Astrocyte of the hippocampus (primary cell): ENCODE measurements at regions not wholly inside any gene's neighbourhood (a gene's known extent, or its start where the extent isn't known, plus 50 kb on each side); places are given as distances from the start of the nearest gene placed in this dataset.

ENCODE experiments used
- DNase-seq: peaks from one replicate; pipeline ENCODE4 v3.0.0; 2011; ENCODE audit warnings: low read depth, low spot score

DNA sequence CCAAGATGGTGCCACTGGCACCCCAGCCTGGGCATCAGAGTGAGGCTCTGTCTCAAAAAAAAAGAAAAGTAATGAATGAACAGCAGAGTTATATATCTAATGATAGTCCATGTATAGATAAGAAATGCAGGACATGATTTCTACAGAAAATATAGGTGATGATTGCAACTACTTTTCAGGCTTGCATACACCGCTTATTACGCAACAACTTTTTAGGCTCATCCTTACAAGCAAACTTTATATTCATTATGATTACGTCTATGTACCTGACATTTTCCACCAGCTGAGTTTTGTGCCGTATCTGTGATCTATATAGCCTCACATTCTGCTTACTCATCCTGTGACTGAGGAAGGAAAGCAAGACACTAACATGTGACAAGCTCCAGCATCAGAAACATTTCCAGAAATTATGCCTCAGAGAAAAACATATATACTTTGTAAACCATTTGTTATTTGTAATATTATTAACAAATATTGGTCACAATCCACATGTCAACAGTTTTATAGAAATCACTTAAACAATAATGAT lies 906.3 kb downstream of the ZPLD1 start:
- DNase-seq: no peak

DNA sequence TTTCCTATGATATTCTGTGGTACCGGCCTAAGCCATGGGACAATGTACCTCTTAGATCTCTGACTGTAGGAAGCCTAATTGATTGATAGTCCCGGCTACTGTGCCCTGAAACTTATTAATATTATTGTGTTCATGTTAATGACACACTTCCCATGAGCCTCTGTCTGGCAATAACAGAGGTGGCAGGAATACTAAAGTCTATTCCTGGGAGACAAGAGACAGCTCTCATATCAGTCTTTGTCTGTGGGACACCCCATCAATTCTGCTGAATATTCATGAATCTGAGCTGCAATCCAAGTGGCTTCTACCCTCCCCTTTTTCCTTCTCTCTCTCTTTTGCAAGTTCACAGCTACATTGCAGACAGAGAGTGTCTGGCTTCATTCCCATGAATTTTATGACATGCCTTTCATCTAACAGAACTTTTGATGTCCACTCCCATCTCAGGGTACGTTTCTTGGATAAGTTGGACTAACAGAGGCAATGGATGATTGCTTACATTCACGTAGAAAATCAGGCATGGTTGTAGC lies 907.5 kb downstream of the ZPLD1 start:
- no peak for DNase-seq

DNA sequence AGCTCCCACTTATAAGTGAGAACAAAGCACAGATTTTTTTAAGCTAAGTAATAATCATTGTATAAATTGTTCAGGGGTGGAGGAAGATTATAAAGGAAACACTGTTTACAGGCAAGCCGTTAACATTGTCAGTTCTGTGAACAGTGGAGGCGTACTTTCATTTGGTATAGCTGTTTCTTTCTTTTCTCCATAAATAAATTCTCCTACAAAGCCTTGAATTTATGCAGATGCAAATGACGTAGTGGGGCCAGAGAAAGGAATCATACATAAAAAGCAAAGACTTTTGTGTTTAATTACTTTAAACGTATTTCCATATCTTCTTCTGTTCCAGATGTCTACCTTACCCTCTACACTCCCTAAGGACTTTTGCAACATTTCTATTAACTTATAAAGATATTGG lies 914.9 kb downstream of the ZPLD1 start:
- DNase-seq: no peak

DNA sequence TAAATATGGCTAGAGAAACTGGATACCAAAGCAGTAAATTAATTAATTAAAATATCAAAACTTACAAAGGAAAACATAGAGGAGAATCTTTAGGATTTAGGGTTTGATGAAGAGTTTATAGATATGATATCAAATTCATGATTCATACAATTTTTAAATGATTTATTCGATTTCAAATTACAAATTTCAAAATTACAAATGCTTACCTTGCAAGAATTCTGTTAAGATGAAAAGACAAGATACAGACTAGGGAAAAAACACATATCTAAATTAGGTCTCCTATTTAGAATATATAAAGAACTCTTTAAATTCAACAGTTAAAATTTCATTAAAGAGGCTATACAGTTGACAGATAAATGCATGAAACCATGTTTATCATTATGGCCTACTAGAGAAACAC lies 930.7 kb downstream of the ZPLD1 start:
- no peak for DNase-seq

DNA sequence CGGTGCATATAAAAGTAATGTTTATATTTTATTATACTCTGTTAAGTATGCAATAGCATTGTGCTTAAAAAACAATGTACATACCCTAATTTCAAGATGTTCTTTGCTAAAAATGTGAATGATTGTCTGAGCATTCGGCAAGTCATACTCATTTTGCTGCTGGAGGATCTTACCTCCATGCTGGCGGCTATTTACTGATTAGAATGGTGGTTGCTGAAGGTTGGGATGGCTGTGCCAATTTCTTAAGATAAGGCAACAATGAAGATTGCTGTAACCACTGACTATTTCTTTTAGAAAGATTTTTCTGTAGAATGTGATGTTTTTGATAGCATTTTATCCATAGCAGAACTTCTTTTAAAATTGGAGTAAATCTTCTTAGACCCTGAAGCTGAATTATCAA lies 932.7 kb downstream of the ZPLD1 start:
- DNase-seq: no peak

DNA sequence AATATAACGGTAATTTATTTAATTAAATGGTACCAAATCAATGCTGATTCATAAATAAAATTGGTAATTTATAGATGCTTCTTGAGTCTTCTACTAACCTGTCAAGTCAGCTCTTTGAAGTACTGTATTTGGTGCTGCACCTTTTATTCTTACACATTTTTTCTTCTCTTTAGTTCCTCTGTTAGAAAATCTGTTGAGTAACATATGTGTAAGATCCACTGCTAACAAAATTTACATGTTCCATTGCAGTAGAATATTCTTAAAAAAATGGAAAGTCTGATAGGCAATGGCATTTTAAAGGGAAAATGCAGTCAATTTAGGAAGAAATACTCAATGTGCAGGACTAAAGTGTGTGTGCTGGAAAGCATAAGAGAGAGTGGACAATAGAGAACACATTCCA lies 936.6 kb downstream of the ZPLD1 start:
- DNase-seq: no peak

DNA sequence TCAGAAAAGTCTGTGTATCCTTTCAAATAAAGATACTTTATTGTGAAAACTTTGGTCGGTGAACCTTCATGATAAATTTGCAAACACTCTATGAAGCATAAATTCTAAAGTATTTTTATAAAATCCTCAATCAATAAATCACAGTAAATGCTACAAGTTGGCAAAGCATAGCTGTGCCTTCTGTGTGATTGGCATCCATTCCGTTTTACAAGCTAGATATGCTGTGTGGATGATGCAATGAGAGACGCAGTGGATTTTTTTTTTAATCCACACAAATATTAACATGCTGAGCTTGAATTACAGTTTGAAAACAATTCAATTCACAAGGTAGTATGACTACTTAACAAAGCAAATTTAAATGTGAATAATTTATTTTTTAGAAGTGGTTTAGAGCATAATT lies 937.2 kb downstream of the ZPLD1 start:
- no peak for DNase-seq

DNA sequence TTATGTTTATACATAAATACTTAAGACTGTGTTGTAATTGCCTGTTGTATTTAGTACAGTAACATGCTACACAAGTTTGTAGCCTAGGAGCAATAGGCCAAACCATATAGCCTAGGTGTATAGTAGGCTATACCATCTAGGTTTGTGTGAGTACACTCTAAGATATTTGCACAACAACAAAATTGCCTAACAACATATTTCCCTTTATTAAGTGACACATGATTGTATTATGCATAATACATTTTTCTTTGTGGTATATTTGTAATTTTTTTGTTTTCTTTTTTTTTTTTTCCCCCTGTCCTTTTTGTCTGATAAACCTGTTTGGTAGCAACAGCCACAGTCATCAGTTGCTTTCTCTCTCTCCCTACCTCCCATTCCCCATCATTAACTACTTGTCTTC lies 945.6 kb downstream of the ZPLD1 start:
- DNase-seq: no peak

DNA sequence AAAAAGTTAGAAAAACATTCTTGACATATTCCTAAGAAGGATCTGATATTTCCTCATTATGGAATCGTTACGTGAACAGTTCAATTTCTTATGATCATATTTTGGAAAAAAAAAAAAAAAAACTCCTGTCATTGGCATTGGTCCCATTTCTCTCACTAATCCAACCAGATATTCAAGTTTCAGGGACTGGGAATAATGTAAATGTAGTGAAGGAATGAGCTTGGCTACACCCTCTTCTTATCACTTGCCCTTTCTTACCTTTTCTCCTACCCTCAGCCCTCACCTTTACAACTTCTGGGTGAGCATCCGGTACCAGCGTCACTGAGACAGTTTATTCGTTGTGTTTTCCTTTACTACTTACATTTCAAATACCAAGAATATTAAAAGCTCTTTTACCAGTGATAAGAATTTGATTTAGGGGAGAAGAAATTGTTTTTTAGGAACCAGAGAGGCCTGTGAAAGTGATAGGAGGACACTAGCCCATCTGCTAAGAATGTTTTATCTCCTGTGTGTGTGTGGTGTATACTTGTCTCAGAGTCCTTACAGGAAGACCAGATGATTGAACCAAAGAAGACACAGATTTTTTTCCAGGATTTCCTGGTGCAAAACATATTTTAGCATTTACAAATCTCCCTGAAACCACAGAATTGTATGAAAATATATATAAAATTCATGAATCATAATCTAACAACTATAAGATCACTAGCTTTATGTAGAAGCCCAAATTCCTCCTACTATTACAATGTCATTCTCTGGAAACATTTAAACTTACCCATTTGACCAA lies 946.7 kb downstream of the ZPLD1 start:
- DNase-seq: no peak

DNA sequence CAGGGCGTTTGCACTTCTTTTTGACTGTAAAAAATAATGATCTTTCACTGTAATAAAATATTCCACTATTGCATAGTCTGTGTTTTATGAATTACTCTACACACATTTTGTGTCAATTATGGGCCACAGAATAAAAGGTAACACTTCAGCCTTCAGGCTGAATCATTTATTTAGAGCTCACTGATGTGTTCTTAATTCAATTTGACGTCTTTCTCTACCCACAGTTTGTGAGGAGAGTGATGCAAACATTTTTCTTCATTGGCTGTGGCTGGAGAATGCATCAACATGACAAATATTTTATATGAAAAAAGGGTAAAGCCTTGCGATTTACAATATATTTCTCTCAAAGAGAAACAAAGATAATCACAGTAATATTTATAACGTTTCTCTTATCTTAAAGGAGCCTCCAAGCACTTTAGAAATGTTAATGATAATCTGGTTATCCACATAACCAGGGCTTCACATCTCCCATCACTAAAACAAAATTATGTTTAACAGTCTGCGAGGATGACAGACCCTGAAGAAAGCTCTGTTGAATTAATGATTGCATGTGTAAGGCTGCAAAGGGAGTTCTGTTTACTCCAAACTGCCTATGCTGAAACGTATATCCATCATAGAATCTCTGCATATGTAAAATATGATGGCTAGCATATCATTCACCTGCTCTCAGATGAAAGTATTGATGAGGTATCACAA lies 951.3 kb downstream of the ZPLD1 start:
- DNase-seq: peak; percentile 15

DNA sequence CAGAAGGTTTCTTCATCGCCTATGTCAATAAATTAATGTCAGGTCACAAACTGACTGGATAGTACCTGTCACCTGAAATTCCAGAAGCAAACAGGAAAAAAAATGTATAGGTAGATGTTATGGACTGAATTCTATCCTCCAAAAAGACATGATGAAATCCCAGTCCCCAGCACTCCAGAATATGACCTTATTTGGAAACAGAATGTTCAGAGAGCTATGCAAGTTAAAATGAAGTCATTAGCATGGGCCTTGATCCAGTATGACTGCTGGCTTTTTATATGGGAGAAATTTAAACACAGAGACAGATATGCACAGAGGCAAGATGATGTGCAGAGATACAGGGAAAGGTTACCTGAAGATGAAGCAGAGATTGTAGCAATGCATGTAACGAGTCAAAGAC lies 953.4 kb downstream of the ZPLD1 start:
- DNase-seq: peak; percentile 62

DNA sequence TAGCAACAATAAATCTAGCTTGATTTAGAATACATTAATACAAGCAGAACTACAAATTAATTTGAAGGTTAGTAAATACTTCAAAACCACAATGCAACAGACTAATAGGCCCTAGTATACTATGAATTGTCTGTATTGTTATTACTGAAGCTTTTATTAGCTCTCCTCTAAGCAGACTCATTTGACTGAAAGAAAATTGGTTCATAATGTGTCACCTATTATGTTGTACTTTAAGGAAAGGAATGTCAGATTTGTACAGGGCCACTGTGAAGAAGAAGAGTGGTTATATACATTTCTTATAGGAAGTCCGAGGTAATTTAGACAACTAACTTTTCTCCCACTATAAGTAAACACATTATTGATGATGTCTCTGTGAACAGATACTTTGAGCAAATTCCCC lies 954.5 kb downstream of the ZPLD1 start:
- DNase-seq: no peak

DNA sequence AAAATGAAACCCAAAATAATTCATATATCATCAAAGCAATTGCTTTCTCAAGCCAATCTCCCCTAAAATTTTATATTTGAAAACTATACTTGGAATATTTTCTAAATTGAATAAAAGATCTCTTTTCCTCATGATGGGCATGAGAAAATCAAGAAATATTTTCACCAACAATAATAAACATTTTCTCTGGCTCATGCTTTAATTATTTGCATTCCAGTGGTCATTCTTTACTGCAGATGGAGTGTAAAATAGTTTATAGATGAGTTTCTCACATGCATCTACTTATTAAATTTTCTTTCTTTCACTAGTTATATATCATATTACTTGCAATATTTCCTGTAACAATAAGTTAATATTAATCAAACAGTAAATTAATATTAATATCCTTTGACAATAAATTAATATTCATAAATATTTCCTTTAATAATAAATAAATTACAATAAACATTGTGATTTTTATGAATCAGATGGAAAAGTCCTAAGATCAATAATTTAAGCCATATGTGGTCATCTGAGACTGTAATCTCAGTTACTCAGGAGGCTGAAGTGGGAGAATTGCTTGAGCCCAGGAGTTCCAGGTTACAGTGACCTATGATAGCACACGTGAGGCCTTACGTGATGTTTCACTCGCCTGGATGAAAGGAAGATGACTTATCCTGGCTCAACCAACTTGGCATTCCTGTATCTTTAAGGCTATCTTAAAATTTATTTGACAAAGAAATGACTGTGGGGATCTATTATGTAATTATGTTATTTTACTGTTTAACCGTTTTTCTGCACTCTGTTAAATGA lies 958.8 kb downstream of the ZPLD1 start:
- peak; percentile 35 for DNase-seq

DNA sequence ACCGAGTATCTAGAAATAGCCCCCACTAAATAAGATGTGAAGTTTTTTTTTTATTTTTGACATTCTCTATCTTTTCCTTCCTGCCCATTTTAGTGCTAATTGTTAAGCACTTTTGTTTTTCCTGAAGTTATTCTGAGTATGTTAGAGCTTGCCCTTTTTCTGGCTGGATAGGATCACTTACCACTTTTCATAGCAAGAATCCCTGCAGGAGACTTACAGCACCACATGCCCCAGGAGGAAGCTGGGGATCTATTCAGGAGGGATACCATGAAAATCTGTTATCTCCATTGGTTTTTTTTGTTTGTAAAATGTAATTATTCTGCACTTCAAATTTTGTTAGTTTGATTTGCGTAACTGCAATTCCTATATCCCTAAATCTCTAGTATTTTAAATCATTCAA lies 968.4 kb downstream of the ZPLD1 start:
- no peak for DNase-seq

DNA sequence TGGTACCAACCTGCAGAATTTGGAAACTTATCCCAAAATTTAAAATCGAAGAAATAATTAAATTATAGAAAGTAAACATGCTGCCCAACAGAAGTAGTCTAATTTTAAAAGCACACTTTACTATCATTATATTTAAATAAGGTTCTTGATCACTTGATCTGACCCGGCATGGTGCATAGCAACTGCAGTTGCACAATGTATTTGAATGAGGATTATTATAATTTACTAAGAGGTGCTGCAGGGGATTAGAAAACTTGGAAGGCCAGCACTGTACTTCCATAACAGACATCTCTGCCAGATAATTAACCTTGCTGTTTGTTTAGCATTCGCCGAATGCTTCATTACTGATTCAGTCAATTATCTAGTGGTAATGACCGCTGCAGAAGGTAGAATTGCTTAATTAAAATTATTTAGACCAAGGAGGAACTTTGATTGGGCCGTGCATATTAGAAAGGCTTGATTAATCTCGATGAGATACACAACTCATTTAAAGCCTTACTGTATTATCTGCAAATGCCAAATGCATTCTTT lies 971.6 kb downstream of the ZPLD1 start:
- no peak for DNase-seq

DNA sequence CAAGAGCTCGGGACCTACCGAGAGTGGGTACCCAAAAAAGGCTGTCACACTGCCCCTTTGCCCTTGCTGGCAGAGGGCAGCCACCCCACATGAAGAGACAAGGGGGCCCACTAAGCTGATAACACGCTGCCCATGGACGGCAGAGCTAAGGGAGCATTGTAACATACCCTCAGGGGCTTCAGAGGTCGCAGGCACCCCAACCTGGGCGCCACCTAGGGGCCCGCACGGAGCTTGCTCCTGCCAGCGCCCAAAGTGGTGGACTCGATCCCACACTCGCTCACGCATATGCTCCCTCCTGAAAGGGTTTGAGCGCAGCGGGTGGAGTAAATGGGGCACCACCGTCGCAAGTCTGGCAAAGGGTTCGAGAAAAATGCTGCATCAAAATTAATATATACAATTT lies 975.4 kb downstream of the ZPLD1 start:
- no peak for DNase-seq

DNA sequence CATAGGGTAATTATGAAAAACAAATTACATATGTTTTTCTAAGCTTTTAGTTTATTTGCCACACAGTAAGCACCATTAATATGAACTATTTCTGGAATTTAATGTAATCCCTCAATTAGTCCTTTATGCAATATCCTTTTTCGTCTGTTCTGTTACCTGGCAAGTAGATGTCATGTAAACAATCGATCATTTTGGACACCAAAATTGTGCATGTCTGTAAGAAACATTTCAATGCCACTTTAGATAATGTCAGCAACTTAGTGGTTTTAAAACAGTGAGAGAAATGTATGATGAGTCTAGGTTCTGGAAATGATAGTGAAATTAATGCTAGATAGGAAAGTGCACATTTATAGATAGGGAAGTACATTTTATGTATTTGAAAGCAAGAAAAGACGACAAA lies 986.6 kb downstream of the ZPLD1 start:
- DNase-seq: no peak

DNA sequence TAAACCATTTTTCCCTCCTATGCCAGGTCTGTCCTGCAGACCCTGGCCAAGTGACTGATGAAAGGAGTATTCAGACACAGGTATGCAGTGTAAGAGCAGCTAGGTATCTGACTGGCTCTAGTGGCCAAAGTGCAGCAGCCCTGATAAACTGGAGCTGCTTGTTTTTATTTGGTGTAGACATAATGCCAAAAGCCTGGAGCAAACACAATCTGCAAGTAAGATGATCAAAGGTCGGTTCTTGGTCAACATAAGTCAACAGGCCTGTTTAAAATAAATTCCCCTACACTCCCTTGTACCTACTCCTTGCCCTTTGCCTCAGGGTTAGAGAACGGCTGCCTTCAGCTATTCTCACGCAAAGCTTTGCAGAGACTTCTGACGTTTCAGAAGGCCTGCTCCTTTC lies 1003.1 kb downstream of the ZPLD1 start:
- DNase-seq: no peak

DNA sequence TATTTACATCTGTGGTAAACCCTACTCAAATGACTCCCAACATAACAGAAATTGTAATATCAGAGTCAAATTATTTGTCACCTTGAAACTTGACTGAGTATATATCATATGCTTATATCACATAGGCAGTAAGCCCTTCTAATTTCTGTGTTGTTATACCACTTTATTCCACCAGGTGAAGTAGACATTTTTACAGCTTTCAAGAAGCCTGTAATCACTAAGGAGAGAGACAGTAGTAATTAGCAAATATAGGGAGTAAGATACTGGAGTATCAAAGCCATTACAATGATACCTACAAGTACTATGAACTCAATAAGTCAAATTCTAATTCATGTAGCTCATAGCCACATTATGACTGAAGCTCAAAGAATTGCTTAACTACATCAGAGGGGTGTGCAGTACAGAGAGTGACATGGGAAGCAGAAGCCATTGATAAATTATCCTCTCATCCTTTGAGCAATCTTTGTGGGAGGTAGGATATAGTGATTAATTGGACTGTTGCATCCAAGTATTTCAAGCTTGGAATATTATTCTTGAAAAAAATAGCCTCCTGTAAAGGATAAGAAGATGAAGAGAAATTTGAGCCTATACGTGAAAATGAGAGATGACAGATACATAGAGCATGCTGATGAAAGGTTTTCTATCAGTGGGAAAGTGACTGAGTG lies 1005.9 kb downstream of the ZPLD1 start:
- DNase-seq: no peak

DNA sequence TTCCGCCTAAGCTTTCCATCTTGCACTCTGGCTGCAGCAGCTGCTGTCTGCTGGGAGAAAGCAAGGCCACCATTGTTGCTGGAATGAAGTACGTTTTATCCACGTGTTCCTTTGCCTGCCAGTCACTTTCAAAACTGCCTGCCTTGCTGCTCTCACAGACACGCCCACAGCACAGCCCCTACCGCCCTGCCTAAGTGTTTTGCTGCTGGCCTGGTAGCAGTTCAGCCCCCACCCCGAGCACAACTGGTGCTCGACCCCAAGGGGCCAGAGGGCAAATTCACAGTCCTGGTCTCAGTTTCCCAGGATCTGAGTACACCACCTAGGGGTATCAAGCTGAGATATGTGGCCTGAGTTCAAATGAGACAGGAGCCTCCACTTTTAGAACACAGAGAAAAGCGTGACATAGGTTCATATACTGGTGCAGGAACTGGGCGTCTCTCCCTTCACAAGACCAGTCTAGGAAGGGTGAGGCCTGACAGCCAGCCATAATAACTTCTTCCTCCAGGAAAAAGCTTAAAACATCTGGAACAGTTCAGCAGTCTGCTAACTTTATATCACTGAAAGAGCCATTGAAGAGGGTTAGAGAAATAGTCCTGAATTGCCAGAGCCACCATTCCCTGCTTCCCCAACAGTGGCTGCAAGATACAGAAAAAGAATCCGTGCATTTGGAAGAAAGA lies 1012.3 kb downstream of the ZPLD1 start:
- no peak for DNase-seq

DNA sequence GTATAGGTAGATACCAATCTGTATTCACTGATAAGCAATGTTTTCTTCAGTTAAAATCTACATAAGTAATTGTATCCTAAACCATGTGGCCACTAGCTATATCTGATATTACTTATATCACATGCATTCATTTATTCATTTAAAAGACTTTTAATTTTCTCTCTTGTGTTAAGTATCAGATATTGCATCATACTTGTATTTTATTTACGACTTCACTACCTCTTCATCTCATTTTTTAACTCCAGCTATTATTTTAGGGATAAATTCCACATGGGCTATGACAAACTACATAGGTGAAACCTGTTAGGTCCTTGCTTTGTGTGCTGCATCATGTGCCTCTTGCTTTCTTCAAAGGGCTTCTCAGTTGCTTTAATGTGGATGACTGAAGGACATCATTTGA lies 1018.3 kb downstream of the ZPLD1 start:
- no peak for DNase-seq
